Fibroblast of lung (primary cell): ENCODE measurements at regions not wholly inside any gene's neighbourhood (a gene's known extent, or its start where the extent isn't known, plus 50 kb on each side); places are given as distances from the start of the nearest gene placed in this dataset.

ENCODE experiments used
- CTCF ChIP-seq, 2 donors: IDR thresholded peaks in 1 of 2; conservative IDR thresholded peaks in 1 of 2; 1 replicate in 1 of 2; 2 replicates in 1 of 2; pipeline ENCODE4 v1.5.1; 2011 to 2012; ENCODE audit warnings: low read length in 2 of 2, control low read depth in 1 of 2, inconsistent platforms in 1 of 2, low read depth in 1 of 2, mild to moderate bottlenecking in 1 of 2
- EZH2 ChIP-seq: IDR thresholded peaks from 2 replicates; pipeline ENCODE4 v1.5.1; 2012; ENCODE audit warnings: low read length, control low read depth, mild to moderate bottlenecking; ENCODE audit errors: missing control alignments

- TF ChIP-seq CTCF (conservative IDR thresholded peaks at IDR 0.05 in 1 of 2, IDR thresholded peaks at IDR 0.05 in 1 of 2; ENCODE audit: low read depth in 1 of 2, low read length in 2 of 2), result no peak
- no peak for TF ChIP-seq EZH2
Measured at GRCh38 chr3:181311186-181311585, 321.6 kb upstream of the DNAJC19 start.
